Fibroblast of the conjunctiva (primary cell): ENCODE measurements at regions not wholly inside any gene's neighbourhood (a gene's known extent, or its start where the extent isn't known, plus 50 kb on each side); places are given as distances from the start of the nearest gene placed in this dataset.
A peak's percentile ranks its signal among the peaks of the same experiment; 100 is the strongest.

Experiments used
- DNase-seq: peaks from one replicate; pipeline ENCODE4 v3.0.0-alpha.2; 2010; ENCODE audit warnings: low read depth

DNA sequence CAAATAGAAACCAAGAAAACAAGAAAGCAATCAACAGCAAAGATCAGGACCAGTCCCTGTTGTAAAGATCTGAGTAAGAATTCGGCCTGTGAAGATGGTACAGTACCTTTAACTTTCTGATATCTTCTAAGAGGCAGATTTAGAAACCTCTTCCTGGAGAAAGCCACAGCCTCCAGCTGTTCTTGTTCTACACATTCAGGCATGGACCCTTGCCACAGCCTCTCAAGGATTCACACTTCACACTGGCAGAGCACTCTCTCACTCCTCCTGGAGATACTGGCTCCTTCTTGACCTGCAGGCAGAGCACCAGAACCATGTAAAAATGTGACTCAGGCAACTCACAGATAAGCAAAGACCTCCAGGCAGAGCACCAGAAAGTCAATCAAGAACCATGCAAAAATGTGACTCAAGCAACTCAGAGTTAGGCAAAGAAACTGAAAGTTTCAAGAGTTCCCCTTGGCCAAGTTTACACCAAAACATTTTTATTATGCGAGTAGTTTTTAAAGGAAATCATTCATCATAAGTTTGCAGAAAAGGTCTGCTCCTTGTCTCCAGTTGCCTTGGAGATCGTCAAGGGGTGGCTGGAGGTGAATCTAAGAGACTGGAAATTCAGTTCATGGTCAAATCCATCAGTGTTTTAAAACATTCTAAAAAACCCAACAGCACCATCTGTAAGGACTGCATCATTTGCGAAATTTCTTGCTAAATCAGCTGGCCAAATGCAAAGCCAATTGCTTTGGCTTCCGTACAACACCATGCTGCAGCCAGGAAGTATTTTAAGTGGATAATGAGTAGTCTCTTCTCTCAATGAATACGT lies 119.3 kb upstream of the MDM1 start:
- DNase-seq, result peak; percentile 44

DNA sequence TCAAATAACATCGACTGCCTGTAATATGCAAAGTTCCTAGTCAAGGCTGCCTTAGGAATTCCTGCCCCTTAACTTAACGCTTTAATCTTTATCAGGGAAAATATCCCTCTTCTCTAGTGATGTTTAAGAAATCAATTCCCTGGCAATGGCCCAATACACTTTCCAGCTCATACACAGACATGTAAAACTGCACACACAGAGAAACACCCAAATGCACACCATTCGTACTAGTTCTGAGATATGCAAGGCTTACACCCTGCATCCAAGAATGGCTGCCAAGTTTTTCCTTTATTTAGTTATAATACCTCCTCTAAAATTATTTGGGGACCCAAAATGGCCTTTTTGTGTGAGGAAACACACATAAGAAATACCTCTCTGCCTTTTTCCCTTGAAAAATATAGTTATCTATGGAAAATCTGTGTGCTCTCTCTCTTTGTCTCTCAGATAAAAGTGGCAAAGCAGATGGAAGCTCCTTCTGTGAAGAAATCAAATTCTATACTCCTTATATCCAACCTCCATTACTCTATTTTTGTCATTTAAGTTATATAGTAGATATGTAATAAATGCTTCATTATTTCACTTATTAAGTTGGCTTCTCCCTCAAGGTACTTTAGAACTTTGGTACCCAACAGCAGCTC lies 120.0 kb upstream of the MDM1 start:
- no peak for DNase-seq

DNA sequence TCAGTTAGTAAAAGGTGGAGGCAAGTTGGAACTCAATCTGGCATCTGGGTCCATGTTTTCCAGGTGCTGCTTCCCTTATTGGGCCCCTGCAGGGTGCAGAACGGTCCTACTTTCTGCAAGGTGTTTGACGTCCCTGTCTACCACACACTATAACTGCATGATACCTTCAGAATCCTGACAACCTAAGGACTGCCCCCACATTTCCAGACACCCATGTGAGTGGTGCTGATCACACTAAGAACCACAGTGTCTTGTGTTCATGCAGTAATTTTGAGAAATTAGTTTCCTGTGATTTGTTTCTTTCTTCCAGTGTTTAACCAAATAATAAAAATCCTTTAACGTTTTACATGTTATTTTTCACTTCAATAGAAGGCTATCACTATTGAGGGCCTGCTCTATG lies 121.1 kb upstream of the MDM1 start:
- DNase-seq, result no peak

DNA sequence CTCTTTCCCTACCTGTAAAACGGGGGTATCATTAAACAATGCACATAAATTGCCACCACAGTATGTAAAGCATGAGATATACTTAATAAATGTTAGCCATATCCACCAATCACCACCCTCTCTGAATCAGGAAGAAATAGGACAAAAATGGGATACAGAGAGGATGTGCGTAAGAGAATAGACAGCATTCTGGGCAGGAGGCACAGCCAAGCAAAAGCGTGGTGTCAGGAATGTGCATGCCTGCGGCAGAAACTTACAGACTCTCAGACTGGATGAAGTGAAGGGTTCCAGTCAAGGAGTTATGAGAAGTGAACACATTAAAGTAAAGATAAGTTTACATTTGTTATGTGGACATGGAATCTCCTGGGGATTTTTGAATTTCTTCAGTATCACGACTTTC lies 121.7 kb upstream of the MDM1 start:
- no peak for DNase-seq

DNA sequence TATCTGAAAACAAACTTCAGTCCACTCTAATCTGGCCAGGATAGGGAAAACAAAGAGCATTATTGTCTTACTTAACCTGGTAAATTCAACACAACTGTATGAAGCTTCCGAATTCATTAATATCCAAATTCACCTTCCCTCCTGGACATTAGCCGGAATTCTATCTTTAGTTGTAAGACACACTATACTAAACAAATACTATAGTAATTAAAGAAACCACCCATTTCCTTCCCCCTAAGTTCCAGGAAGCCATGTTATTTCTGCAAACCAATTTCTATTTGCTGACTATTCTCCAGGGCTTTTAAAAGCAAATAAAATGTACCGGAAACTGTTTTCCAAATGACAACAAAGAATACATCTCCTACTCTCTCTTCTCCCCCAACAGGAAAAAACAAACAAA lies 122.7 kb upstream of the MDM1 start:
- DNase-seq, result no peak

DNA sequence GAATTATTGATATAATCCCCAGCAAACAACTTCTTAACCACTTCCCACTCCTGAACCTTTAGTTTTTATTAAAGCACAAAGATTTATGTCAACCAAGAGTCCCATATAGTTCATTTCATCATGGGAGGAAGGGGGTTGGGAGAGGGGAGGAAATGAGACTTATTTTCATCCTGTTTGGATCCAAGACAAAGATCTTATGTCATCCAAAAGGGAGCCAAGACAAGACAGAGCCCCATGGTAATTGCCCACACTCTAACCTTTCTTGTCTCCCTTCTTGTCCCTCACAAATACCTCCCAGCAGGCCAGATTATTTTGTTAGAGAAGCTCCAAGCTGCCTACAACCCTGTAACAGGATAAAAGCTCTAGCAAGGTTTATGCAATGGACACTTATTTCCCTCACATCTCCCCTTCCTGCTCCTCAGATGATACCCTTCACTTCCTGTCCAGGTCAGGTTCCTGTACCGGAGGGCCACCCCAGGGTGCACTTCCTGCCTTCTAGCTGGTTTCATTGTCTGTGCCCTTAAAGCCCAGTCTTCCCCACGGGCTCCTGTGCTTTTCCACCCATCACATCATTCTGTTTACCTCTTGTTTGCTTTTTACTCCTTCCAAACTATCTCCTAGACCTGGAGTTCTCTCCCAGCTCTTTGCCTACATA lies 123.7 kb upstream of the MDM1 start:
- no peak for DNase-seq

DNA sequence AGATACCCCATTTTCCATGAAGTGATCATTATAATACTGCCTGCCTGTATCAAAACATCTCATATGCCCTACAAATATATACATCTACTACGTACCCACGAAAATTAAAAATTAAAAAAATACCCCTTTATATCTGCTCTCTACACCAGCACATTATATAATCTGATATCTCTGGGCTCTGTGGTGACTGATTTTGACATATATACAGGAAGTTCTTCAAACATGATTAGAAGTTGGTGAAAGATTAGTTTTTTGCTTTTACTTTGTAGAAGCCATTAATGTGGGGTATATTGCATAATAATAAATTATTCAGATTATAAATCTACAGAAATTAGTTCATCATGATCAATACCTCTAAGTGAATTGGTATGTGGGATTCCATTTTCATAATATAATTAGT lies 126.7 kb upstream of the MDM1 start:
- DNase-seq, result no peak

DNA sequence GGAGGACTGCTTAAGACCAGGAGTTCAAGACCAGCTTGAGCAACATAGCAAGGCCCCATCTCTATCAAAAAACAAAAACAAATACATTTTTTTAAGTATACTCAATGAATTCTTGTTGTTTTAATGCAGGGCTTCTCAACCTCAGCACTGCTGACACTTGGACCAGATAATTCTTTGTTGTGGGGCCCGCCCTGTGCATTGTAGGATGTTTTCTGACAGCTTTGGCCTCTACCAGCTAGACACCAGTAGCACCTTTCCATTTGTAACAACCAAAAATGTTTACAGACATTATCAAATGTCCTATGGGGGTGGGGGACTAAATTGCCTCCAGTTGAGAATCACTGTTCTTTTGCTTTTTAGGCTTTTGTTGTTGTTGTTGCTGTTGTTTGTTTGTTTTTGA lies 128.1 kb upstream of the MDM1 start:
- DNase-seq, result no peak

DNA sequence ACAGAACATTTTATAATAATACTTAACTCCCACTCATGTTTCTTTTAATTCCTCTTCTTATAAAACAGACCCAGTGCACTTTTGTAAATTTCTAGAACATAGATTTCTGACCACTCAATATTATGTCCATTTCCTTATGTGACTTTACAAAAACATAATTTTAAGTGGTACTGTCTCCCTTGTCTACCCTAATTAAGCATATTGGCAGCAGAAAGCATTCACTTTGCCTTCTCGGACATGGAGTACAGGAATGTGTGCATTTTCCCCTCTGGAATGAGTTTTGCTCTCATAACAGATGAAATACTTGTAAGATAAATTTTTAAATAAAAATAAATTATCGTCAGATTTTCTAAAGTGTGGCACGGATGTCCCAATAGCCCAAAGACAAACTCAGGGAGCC lies 129.5 kb upstream of the MDM1 start:
- no peak for DNase-seq

DNA sequence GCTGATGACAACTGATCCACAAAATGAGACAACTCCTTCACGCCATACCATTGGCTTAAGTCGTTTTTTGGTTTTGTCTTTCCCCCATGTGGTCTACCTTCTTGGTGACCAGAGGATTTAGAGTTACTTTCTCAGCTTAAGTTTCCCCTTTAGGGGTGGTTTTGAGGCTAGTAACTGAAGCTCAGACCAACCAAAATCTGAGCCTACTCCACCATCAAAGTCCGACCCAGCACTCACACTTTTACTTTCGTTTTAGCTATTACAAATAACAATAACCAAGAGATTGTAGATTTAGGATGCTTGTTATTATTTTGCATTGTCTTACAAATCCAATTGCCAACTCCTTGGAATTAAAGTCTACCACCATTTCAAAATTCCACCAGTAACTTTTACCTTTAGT lies 130.6 kb upstream of the MDM1 start:
- DNase-seq, result no peak

DNA sequence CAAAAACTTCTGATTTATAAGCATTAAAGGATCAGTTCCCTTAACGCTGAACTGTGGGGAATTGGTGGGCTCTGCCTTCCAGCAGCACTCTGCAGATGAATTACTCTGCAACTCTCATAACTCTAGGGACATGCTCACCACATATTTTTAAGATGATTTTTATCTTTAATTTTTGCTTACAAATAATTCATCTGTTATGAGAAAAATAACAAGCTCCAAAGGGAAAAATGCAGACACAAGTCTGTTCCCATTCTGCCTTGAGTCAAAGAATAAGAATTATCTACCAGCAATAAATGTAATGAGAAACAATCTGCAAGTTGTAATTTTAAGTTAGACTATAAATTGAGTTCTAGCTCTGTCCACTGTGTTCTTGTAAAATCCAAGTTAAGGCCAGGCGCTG lies 133.1 kb upstream of the MDM1 start:
- DNase-seq, result no peak

DNA sequence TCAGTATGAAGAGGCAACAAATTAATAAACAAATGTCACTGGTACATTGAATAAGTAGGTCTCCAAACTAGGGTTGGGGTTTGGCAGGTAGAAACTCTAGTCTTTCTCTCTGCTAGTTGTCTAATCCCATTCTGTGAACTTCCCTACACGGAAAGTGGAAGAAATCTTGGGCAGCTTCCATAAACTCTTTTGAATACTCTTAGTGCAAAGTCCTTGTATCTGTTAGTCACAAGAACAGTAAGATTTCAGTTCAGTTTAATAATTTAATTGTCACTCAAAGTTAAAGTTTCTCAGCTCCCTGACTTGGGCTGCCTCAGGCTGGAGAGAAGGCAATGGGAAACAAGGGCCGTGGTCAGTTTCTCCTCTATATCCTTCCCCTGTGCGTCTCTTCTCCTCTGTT lies 135.4 kb upstream of the MDM1 start:
- no peak for DNase-seq

DNA sequence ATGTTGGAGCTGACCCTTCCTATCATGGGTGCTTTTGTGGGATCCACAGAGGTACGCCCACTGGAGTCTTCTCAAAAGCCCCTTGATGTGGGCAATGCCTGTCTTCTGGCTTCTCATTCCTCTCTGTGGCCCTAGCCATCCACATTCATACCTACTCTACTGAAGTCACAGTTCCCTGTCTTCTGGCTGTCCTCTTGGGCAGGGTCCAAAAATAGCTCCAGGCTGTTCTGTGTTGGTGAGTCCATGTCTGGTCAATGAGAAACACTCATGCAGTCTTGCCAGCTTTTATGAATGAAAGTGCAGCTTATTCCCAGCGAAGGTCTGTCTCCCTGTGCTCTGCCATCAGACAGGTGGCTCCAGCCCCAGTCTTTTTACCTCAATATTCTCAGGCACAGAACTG lies 135.9 kb upstream of the MDM1 start:
- no peak for DNase-seq

DNA sequence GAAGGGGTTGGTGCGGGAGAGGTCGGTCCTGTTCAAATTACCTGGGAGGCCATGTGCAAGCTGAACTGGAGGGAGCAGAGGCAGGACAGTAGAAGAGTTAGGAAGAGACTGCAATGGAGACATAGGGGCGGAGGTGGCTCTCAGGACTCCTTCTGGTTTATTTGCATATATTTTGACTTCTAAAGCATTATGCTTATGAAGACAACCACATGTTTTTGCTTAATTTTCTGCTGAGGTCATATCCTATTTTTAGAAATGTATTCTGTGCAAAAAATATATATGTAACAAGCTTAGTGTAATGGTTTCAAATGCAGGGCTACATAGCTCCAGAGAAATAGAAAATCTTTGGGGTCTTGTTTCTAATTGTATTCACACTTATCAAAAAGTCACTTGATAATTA lies 137.0 kb upstream of the MDM1 start:
- DNase-seq, result no peak

DNA sequence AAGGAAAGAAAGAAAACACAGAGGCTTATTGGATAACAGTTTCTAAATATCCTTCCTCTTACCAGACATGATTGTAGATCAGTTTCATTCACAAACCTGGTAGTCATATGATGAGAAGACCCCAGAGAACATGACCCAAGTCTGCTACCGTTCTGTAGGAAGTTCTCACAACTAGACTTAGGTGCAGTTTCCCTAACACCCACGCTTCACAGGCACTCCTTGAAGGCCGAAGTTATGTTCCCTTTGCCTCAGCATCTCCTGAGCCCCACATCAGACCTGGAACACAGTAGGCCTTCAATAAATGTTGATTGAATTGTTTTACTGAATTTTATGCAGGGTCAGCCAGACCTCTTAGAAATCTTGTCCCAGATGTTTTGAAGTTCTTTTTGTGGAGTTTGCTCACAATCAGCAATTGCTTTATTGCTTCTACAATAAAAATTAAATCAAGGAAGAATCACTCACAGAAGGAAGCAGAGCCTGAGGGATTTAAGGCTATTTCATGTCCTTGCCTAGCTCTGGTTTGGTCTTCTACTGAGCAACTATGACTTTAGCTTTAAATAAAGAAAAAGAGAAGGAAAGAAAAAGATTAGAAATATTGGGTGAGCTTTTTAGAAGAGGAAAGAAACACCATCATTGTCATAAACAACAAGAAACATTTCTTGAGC lies 138.6 kb upstream of the MDM1 start:
- no peak for DNase-seq

DNA sequence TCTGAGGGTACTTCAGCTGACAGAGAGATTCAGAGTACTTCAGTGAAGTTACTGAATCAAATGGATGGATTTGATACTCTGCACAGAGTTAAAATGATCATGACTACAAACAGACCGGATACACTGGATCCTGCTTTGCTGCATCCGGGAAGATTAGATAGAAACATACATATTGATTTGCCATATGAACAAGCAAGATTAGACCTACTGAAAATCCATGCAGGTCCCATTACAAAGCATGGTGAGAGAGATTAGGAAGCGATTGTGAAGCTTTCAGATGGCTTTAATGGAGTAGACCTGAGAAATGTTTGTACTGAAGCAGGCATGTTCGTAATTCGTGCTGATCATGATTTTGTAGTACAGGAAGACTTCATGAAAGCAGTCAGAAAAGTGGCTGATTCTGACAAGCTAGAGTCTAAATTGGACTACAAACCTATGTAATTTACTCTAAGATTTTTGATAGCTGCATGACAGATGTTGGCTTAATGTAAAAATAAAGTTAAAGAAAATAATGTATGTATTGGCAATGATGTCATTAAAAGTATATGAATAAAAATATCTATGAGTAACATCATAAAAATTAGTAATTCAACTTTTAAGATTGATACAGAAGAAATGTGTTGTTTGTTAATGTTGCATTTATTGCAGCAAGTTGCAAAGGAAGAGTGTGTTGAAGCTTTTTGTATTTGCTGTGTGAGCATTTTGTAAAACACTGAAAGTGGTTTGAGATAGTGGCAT lies 136.1 kb upstream of the RAP1B start:
- no peak for DNase-seq

DNA sequence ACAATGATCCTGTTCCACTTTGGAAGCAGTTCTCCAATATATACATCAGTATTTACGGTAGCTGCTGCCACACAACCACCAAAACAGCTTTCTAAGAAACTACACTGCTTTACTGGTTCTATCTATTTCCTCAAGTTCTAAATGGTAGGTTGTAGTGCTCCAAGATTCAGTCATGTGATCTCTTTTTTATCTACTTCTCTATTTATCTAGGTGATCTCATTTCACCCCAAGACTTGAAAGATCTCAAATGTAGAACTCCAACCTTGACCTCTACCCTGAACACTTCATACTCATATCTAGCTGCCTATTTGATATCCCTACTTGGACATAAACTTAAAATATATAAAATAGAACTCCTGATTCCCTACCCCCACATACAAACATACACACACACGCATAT lies 133.9 kb upstream of the RAP1B start:
- no peak for DNase-seq

DNA sequence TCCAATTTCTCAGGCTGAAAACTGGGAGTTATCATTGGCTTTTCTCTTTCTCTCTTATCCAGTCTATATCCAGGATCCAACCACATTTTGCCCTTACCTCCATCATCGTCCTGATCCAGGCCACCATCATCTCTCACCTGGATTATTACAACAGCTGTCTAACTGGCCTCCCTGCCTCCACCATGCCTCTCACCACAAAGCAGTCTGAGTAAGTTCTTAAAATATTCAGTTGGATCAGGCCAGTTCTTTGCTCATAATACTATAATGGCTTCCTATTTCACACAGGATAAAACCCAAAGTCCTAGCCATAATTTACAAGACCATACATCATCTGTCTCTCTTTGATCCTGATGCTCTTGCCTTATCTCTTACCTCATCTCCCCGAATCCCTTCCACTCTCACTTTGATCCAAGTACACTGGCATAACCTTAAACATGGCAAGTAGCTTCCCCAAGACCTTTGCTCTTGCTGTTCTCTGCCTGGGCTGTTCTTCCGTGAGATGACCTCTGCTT lies 133.4 kb upstream of the RAP1B start:
- no peak for DNase-seq

DNA sequence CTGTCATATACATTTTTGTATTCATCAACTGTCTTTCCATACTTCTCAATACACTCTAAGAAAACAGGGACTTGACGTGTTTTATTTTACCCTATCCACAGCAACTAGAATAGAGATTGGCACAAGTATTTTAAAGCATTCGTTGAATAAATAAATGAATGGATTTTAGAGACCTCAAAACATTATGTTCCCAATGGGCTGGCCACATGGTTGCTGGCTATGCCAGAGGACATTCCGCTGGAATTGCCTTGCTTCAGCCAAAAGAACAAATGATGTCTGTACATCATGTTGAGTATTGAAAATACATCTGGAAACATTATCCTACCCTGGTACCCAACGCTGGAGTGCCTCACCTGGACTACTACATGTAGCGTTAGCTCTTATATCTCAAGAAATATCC lies 132.8 kb upstream of the RAP1B start:
- no peak for DNase-seq

DNA sequence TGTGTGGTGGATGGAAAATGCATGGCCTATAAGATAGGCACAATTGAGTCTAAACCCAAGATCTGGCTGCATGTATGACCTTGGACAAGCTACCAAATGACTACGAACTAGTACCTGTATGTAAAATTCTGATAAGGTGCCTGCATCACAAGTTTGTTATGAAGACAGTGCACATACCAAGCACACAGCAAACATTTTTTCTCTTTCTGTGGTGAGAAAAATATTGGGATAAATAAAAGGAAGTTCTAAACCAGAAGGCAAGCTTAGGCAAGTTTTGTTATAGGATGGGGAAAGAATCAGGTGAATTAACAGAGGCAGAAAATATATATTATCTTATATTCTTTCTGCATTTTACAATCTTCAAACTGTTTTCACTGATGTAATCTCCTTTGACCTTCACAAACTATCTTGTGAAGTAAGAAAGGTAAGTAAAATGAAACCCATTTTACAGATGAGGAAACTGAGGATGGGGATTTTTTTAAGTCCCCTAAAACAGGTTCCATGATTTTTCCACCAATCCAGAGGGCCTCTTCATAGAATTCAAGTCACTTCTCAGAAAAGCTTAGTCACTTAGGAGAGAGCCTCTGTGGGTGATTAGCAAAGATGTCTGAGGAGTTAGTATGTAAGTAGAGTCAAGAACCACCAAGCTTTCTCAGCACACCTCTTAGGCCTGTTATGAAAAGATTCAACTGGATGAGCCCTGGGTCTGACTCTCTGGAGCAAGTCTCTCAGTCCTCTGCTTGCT lies 132.0 kb upstream of the RAP1B start:
- no peak for DNase-seq

DNA sequence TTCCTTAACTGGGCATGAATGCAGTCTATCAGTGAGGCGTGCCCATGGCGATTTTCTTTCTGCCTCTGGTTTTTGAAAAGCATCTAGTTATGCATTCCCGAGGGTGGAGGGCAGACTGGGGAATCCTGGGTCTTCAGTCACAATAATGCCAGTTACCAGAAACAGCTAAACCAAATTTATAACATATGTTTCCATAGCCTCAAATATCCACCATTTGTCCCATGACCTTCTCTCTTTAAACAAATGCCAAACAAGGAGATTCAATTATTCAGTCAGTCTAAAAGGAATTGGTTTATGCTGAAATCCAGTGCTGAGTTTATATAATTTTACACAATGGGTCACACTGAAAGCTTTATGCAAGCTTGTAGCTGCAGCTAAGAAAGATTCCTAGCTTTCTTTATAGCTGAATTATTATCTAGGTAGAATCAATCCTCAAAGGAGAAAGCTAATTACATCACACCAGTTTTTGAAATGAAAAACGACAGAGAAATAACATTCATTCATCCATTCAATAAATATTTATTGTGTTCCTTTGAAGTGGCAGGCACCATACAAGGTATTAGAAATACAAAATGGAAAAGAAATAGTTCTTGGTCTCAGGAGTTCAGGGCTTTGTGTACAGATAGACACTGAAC lies 131.3 kb upstream of the RAP1B start:
- peak; percentile 71 for DNase-seq
